HG03025 (cell line): ENCODE measurements at regions not wholly inside any gene's neighbourhood (a gene's known extent, or its start where the extent isn't known, plus 50 kb on each side); places are given as distances from the start of the nearest gene placed in this dataset.

Experiments
- ATAC-seq: cut with Tn5 transposase; IDR thresholded peaks from one replicate; pipeline ENCODE4 v1.9.1; 2021; ENCODE audit warnings: mild to moderate bottlenecking, moderate library complexity; ENCODE audit not compliant: unreplicated experiment, low FRiP score

GRCh38 chr10:20966426-20966825 lies 69.3 kb upstream of the NEBL start:
- no peak for ATAC-seq

- ATAC-seq, result no peak
Observed at GRCh38 chr10:20963721-20964595, 66.8 kb upstream of the NEBL start.

GRCh38 chr10:20963056-20963455 lies 65.9 kb upstream of the NEBL start:
- ATAC-seq, result no peak

GRCh38 chr10:20962165-20962564 lies 65.1 kb upstream of the NEBL start:
- no peak for ATAC-seq

GRCh38 chr10:20959242-20959641 lies 62.1 kb upstream of the NEBL start:
- no peak for ATAC-seq

- no peak for ATAC-seq
Observed at GRCh38 chr10:20958764-20959163, 61.7 kb upstream of the NEBL start.

- ATAC-seq, result no peak
Observed at GRCh38 chr10:20958225-20958624, 61.1 kb upstream of the NEBL start.

GRCh38 chr10:20957744-20958143 lies 60.6 kb upstream of the NEBL start:
- no peak for ATAC-seq

GRCh38 chr10:20956843-20957242 lies 59.7 kb upstream of the NEBL start:
- ATAC-seq, result no peak

- no peak for ATAC-seq
Observed at GRCh38 chr10:20955355-20955893, 58.3 kb upstream of the NEBL start.

- ATAC-seq, result no peak
Observed at GRCh38 chr10:20954519-20954918, 57.4 kb upstream of the NEBL start.

GRCh38 chr10:20953120-20953519 lies 56.0 kb upstream of the NEBL start:
- no peak for ATAC-seq

GRCh38 chr10:20949967-20950366 lies 52.9 kb upstream of the NEBL start:
- no peak for ATAC-seq

GRCh38 chr10:20948686-20949327 lies 51.7 kb upstream of the NEBL start:
- no peak for ATAC-seq
